ENCODE measurements at regions not wholly inside any gene's neighbourhood (a gene's known extent, or its start where the extent isn't known, plus 50 kb on each side); places are given as distances from the start of the nearest gene placed in this dataset.
"Not testable (repeated sequence)": the region's sequence is repeated elsewhere in the genome, so short reads cannot be mapped to it uniquely, and the experiment has no call there.

DNA sequence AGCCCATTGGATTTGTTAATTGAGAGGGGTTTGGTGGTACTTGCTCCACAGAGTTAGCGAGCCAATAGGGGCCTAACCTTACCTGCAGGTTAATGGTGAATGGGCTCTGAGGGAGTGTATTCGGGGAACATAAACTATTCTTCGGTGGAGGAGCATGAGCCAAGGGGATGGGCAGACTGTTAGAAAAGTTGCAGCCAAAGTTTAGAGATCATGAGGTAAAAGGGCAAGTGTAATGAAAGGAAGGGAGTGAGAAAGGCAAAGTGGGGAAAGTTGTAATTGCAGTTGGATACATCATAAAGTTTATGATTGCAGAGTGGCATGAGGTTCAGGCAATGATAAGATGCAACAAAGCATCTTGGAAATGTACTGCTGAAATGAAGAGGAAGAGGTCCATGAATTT, 142.1 kb upstream of the TBX18 start:
- no peak overlapping the region for H3K9ac ChIP-seq (ENCODE audit: low read depth, low read length)
- no peaks in the 10 kb centered on the region for H3K4me1 ChIP-seq (ENCODE audit: control insufficient read depth, insufficient read depth, low read length)
- H3K9me3 ChIP-seq (ENCODE audit: control insufficient read depth, insufficient read depth, low read length): no peaks in the 10 kb centered on the region
- H3K4me3 ChIP-seq (ENCODE audit: low read depth, low read length): no peak overlapping the region
- no peaks in the 10 kb centered on the region for H3K36me3 ChIP-seq (ENCODE audit: control insufficient read depth, insufficient read depth, low read length)
- H3K27me3 ChIP-seq (ENCODE audit: control insufficient read depth, insufficient read depth, low read length): no peaks in the 10 kb centered on the region

DNA sequence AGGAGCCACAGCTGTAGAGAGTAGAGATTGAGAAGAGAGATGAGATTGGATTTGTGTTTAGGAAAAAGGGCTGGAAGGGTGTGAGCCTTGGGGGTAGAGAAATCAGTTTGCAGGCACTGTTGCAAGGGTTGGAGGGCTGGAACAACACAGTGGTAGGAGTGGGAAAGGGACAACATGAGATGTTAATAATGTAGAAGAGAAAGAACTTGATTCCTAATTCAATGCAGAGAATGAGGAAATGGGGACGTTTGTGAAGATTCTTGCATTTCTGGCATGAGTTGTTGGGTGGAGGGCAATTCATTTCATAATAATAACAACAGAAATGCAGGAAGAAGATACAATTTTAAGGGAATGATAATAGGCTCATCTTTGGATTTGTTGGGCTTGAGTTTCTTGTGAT, 141.4 kb upstream of the TBX18 start:
- H3K27me3 ChIP-seq (ENCODE audit: control insufficient read depth, insufficient read depth, low read length): no peaks in the 10 kb centered on the region
- no peak overlapping the region for H3K4me3 ChIP-seq (ENCODE audit: low read depth, low read length)
- no peaks in the 10 kb centered on the region for H3K36me3 ChIP-seq (ENCODE audit: control insufficient read depth, insufficient read depth, low read length)
- no peaks in the 10 kb centered on the region for H3K4me1 ChIP-seq (ENCODE audit: control insufficient read depth, insufficient read depth, low read length)
- no peak overlapping the region for H3K9ac ChIP-seq (ENCODE audit: low read depth, low read length)
- no peaks in the 10 kb centered on the region for H3K9me3 ChIP-seq (ENCODE audit: control insufficient read depth, insufficient read depth, low read length)

DNA sequence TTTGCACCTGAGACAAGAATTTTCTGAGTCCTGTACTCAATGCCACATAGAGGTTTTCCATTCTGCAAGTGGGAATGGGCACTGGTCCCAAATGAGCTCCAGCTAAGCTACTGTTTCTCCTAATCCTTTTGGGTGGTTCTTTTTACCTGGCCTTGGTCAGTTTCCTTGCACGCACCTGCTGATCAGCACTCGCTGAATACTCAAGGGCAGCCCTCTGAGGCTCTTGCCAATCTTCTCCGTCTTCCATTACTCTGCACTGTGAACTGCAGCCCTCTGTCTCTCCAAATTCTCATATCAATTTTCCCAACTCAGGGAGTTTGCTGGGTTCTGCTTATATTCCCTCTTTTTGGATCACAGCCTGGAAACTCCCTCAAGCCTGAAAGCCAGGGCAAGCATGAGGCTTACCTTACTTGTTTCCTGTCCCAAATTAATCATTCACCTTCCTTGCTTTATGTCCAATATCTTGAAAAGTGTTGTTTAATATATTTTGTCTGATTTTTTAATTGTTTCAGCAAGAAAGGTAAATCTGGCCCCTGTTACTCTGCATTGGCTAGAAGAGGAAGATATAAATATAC, 138.0 kb upstream of the TBX18 start:
- Histone ChIP-seq H3K27me3 (ENCODE audit: control insufficient read depth, insufficient read depth, low read length) (no peaks in the 10 kb centered on the region), H3K4me1 (ENCODE audit: control insufficient read depth, insufficient read depth, low read length) (no peaks in the 10 kb centered on the region)

DNA sequence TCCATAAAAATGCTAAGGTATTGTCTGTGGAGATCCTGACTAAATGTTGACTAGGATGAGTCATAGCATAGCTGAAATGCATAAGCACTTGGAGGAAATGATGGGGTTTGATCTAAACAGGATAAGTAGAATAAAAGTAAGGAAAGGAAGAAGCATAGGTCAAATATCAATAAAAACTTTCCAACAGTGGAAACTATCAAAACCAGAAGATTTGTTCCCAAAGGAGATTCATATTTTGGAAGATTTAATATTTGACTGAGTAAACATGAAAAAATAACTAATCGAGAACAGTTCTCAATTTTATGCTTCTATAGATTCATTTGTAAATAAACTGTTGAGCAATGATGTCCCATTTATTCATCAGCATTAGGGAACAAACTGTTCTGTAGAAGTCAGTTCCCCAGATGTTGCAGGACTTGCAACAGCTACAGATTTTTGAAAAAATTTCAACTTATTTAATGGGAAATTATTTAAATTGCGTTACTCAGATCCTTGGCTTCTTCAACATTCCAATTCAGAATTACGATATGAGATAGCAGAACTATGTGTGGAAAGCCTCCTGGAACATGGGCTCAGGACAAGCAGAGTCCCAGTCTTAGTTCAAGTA, 133.7 kb upstream of the TBX18 start:
- H3K27me3 ChIP-seq (ENCODE audit: control insufficient read depth, insufficient read depth, low read length): no peaks in the 10 kb centered on the region
- H3K9me3 ChIP-seq (ENCODE audit: control insufficient read depth, insufficient read depth, low read length): no peaks in the 10 kb centered on the region
- no peak overlapping the region for H3K4me3 ChIP-seq (ENCODE audit: low read depth, low read length)
- no peaks in the 10 kb centered on the region for H3K4me1 ChIP-seq (ENCODE audit: control insufficient read depth, insufficient read depth, low read length)
- H3K36me3 ChIP-seq (ENCODE audit: control insufficient read depth, insufficient read depth, low read length): no peaks in the 10 kb centered on the region
- no peak overlapping the region for H3K9ac ChIP-seq (ENCODE audit: low read depth, low read length)

More for the DNA sequence above, 138.0 kb upstream of the TBX18 start:
- no peak overlapping the region for H3K4me3 ChIP-seq (ENCODE audit: low read depth, low read length)
- H3K9ac ChIP-seq (ENCODE audit: low read depth, low read length): no peak overlapping the region
- no peaks in the 10 kb centered on the region for H3K36me3 ChIP-seq (ENCODE audit: control insufficient read depth, insufficient read depth, low read length)
- H3K9me3 ChIP-seq (ENCODE audit: control insufficient read depth, insufficient read depth, low read length): no peaks in the 10 kb centered on the region

DNA sequence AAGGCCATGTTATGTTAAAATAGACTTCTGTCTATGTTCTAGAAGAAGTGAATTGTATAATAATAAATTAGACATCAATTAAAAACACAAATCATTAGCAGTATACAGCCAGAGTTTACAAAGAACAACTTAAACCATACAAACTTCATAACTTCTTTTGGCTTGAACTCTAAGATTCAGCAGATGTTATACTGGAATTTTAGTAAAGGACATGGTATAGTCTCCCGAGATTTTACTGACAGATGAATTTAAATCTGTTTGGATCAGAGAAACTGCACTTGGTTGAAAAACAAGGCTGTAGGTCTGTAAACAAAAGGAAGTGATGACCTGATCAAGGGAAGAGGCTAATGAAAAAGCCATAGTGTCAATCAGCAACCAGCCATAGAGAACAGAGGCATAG, 132.6 kb upstream of the TBX18 start:
- Histone ChIP-seq H3K9me3 (ENCODE audit: control insufficient read depth, insufficient read depth, low read length) (no peaks in the 10 kb centered on the region), H3K9ac (ENCODE audit: low read depth, low read length) (no peak overlapping the region), H3K4me3 (ENCODE audit: low read depth, low read length) (no peak overlapping the region), H3K4me1 (ENCODE audit: control insufficient read depth, insufficient read depth, low read length) (no peaks in the 10 kb centered on the region), H3K36me3 (ENCODE audit: control insufficient read depth, insufficient read depth, low read length) (no peaks in the 10 kb centered on the region), H3K27me3 (ENCODE audit: control insufficient read depth, insufficient read depth, low read length) (no peaks in the 10 kb centered on the region)

DNA sequence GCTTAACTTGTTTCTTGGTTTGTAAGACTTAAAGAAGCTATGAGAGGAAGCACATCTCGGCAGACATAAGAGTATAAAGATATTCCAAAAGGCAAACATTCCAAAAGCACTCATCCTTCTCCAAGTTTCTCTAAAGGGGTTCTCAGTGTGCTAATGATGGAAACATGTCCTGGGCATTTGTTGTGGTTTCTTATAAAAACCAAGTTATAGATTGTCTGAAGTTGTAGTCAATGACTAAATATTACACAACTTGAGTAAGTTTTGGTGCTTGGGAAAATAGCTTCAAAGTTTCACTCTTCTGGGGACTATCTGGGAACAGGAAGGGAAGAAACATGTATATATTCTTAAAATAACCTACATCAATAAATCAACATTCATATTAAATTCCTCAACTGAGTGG, 128.3 kb upstream of the TBX18 start:
- Histone ChIP-seq H3K36me3 (ENCODE audit: control insufficient read depth, insufficient read depth, low read length) (no peaks in the 10 kb centered on the region), H3K27me3 (ENCODE audit: control insufficient read depth, insufficient read depth, low read length) (no peaks in the 10 kb centered on the region), H3K4me3 (ENCODE audit: low read depth, low read length) (no peak overlapping the region), H3K4me1 (ENCODE audit: control insufficient read depth, insufficient read depth, low read length) (no peaks in the 10 kb centered on the region), H3K9me3 (ENCODE audit: control insufficient read depth, insufficient read depth, low read length) (no peaks in the 10 kb centered on the region), H3K9ac (ENCODE audit: low read depth, low read length) (no peak overlapping the region)

DNA sequence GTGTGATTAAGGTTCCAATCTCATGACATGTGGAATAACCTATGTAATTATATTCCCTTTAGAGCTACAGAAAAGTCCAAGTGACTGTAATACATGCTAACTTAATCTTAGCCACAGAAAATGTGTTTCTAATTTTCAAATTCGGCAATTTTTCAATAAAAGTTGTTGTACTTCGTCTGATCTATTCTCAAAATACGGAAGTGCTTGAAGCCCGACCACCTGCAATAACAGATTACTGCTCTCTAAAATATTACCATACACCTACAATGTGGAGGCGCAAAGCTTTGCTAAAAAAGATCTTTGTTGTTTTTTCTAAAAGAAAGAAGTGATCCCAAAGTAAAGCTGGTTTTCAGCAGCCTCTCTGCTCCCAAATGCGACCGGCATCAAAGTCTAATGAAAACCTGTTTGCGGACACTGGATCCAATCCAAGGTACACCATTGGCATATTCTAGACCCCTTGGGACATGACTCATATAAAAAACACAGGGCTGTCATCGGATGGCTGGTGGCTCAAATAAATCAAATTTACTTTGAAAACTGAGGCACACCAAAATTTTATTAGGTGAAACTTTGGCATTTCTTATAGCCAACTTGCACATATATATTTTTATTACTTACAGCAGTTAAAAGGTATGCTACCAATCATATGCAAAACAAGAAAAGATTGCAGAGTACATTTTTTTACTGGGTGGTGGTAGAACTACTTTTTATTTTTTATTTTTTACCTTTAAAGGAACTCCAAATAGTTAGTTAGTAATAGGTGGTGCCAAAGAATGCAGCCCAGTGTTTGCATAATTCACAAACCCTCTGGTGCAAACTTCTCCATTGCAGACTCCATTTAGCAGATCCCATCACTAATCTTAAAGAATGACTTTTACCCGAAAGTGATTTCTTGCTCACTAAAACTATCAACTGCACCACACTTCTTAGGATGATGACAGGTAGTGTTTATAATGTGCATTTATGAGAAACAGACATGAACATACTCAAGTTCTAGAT, 118.7 kb upstream of the TBX18 start:
- Histone ChIP-seq H3K36me3 (ENCODE audit: control insufficient read depth, insufficient read depth, low read length) (no peaks in the 10 kb centered on the region), H3K9ac (ENCODE audit: low read depth, low read length) (no peak overlapping the region), H3K27me3 (ENCODE audit: control insufficient read depth, insufficient read depth, low read length) (no peaks in the 10 kb centered on the region), H3K4me3 (ENCODE audit: low read depth, low read length) (no peak overlapping the region), H3K9me3 (ENCODE audit: control insufficient read depth, insufficient read depth, low read length) (no peaks in the 10 kb centered on the region), H3K4me1 (ENCODE audit: control insufficient read depth, insufficient read depth, low read length) (no peaks in the 10 kb centered on the region)

DNA sequence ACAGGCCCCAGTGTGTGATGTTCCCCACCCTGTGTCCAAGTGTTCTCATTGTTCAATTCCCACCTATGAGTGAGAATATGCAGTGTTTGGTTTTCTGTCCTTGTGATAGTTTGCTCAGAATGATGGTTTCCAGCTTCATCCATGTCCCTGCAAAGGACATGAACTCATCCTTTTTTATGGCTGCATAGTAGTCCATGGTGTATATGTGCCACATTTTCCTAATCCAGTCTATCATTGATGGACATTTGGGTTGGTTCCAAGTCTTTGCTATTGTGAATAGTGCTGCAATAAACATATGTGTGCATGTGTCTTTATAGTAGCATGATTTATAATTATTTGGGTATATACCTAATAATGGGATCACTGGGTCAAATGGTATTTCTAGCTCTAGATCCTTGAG, 115.0 kb upstream of the TBX18 start:
- H3K9me3 ChIP-seq (ENCODE audit: control insufficient read depth, insufficient read depth, low read length); H3K27me3 ChIP-seq (ENCODE audit: control insufficient read depth, insufficient read depth, low read length); H3K9ac ChIP-seq (ENCODE audit: low read depth, low read length); H3K36me3 ChIP-seq (ENCODE audit: control insufficient read depth, insufficient read depth, low read length); H3K4me3 ChIP-seq (ENCODE audit: low read depth, low read length); H3K4me1 ChIP-seq (ENCODE audit: control insufficient read depth, insufficient read depth, low read length): not testable (repeated sequence)

DNA sequence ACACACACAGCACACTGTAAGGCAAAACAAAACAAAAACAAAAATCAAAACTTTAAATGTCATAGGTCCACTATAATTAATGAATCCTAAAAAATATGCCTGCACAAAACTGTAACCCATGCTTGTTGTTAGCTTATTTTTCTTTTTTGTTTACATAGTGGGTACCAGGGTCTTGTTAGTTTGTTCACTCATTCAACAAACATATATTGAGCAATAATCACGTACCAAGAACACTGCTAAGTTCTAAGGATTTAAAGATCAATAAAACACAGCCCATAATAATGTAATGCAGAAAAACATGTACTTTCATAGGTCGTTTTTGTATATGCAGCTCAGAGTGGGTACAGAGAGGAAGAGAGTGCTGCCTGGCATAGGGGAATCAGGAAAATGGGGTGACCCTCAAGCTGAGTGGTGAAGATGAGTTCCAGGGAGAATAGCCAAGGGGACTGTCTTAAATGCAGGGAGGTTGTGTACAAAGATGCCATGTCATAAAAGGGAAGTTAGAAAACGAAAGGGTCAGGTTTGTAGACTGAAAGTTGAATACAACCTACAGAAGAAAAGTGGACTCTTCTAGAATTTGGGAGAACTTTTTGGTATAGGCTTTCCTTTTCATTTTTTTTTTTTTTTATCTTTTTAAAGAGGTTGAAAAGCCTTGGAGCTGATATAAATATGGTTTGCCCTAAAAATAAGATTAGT, 113.3 kb upstream of the TBX18 start:
- Histone ChIP-seq H3K36me3 (ENCODE audit: control insufficient read depth, insufficient read depth, low read length) (no peaks in the 10 kb centered on the region), H3K4me3 (ENCODE audit: low read depth, low read length) (no peak overlapping the region), H3K4me1 (ENCODE audit: control insufficient read depth, insufficient read depth, low read length) (no peaks in the 10 kb centered on the region), H3K27me3 (ENCODE audit: control insufficient read depth, insufficient read depth, low read length) (no peaks in the 10 kb centered on the region), H3K9ac (ENCODE audit: low read depth, low read length) (no peak overlapping the region), H3K9me3 (ENCODE audit: control insufficient read depth, insufficient read depth, low read length) (no peaks in the 10 kb centered on the region)

DNA sequence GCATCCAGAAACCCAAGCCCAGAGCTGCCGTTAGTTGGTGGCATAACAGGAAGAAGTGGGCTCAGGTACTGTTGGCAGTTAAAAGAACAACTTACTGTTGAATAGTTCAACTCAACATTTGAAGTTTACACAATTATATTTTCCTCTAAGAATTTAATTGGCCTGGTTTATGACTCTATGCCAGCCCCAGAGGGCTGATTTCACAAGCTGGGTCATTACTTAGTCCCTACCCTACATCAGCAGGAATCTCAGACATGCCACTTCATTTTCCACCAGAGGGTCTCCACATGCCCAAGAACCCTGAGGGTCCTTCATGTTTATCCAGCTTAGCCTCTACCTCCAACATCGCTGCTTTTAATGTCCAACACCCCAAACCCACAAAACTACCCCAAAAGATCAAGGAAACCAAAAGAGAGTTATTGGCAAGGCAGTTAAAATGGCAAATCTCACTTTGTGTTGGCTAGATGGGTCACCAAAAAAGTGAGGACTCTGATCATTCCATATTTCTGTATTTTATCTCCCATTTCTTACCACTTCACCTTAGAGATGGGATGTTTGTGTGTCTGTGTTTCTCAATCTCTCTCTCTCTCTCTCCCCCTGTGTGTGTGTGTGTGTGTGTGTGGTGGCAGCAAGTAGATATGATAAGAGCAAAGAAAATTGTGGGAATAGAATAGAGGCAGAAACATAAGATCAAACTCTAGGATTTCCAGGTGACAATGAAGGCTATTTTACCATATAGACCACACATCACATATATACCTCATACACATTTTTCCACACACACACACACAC, 112.5 kb upstream of the TBX18 start:
- H3K9me3 ChIP-seq (ENCODE audit: control insufficient read depth, insufficient read depth, low read length): no peaks in the 10 kb centered on the region
- H3K36me3 ChIP-seq (ENCODE audit: control insufficient read depth, insufficient read depth, low read length): no peaks in the 10 kb centered on the region
- no peak overlapping the region for H3K9ac ChIP-seq (ENCODE audit: low read depth, low read length)
- H3K4me3 ChIP-seq (ENCODE audit: low read depth, low read length): no peak overlapping the region
- no peaks in the 10 kb centered on the region for H3K27me3 ChIP-seq (ENCODE audit: control insufficient read depth, insufficient read depth, low read length)
- no peaks in the 10 kb centered on the region for H3K4me1 ChIP-seq (ENCODE audit: control insufficient read depth, insufficient read depth, low read length)

Measured in iPS-15b (cell line).